Endodermal cell (in vitro differentiated cells): ENCODE measurements at regions not wholly inside any gene's neighbourhood (a gene's known extent, or its start where the extent isn't known, plus 50 kb on each side); places are given as distances from the start of the nearest gene placed in this dataset.
A peak's percentile ranks its signal among the peaks of the same experiment; 100 is the strongest.

ENCODE experiments used
- DNase-seq: peaks from one replicate; pipeline ENCODE4 v3.0.0-alpha.2; 2017
- H3K27ac ChIP-seq: 2 replicates; pipeline ENCODE4 v1.5.1; 2013; ENCODE audit warnings: mild to moderate bottlenecking, low read depth, low read length, moderate library complexity
- H3K27me3 ChIP-seq: 2 replicates; pipeline ENCODE4 v1.6.1; 2013; ENCODE audit warnings: mild to moderate bottlenecking, low read length, moderate library complexity; ENCODE audit not compliant: insufficient read depth, control insufficient read depth, poor library complexity, severe bottlenecking
- H3K36me3 ChIP-seq: 2 replicates; pipeline ENCODE4 v1.7.0; 2013; ENCODE audit warnings: mild to moderate bottlenecking, low read length, moderate library complexity; ENCODE audit not compliant: control insufficient read depth, insufficient read depth
- H3K4me1 ChIP-seq: one replicate; pipeline ENCODE4 v1.7.0; 2013; ENCODE audit warnings: low read length; ENCODE audit not compliant: control insufficient read depth, insufficient read depth
- H3K4me3 ChIP-seq: 2 replicates; pipeline ENCODE4 v1.5.1; 2013; ENCODE audit warnings: mild to moderate bottlenecking, low read length, moderate library complexity
- H3K9ac ChIP-seq: 2 replicates; pipeline ENCODE4 v1.6.1; 2013; ENCODE audit warnings: mild to moderate bottlenecking, low read length, moderate library complexity; ENCODE audit not compliant: poor library complexity, severe bottlenecking; ENCODE audit errors: extremely low read depth
- H3K9me3 ChIP-seq: 2 replicates; pipeline ENCODE4 v1.6.1; 2013; ENCODE audit warnings: mild to moderate bottlenecking, low read length, moderate library complexity; ENCODE audit not compliant: control insufficient read depth
- H3K27ac Mint-ChIP-seq: 2 replicates; pipeline ENCODE4 v1.8.0; 2020; ENCODE audit warnings: mixed read lengths
- H3K27me3 Mint-ChIP-seq: 2 replicates; pipeline ENCODE4 v1.8.0; 2021; ENCODE audit warnings: mild to moderate bottlenecking, mixed read lengths; ENCODE audit not compliant: insufficient read depth
- H3K36me3 Mint-ChIP-seq: 2 replicates; pipeline ENCODE4 v1.8.0; 2020; ENCODE audit warnings: low read depth, mixed read lengths
- H3K4me1 Mint-ChIP-seq: 2 replicates; pipeline ENCODE4 v1.8.0; 2020; ENCODE audit warnings: mixed read lengths
- H3K4me3 Mint-ChIP-seq: 2 replicates; pipeline ENCODE4 v1.8.0; 2020; ENCODE audit warnings: mild to moderate bottlenecking, moderate library complexity, mixed read lengths
- H3K9me3 Mint-ChIP-seq: 2 replicates; pipeline ENCODE4 v1.8.0; 2020; ENCODE audit warnings: mild to moderate bottlenecking, mixed read lengths
- WGBS, 2 experiments: methylation state at CpG; one replicate each; pipeline versions ENCODE4 v1.1.5 to v1.1.7; 2013; ENCODE audit warnings: missing lambda C conversion rate in 2 of 2, mixed read lengths in 1 of 2; ENCODE audit not compliant: insufficient coverage in 1 of 2, insufficient read length in 1 of 2; 5-methylcytosine and 5-hydroxymethylcytosine counted together
- TF ChIP-seq, protein P1 (sequence below): fragments of 200-600 bp; sonication (generic); conservative IDR thresholded peaks from 2 replicates; pipeline ENCODE4 v1.5.0; 2021; ENCODE audit warnings: antibody characterized with exemption, mild to moderate bottlenecking

GRCh38 chr3:55352668-55353067, 134.4 kb downstream of the WNT5A start:
- TF ChIP-seq, protein P1, sequence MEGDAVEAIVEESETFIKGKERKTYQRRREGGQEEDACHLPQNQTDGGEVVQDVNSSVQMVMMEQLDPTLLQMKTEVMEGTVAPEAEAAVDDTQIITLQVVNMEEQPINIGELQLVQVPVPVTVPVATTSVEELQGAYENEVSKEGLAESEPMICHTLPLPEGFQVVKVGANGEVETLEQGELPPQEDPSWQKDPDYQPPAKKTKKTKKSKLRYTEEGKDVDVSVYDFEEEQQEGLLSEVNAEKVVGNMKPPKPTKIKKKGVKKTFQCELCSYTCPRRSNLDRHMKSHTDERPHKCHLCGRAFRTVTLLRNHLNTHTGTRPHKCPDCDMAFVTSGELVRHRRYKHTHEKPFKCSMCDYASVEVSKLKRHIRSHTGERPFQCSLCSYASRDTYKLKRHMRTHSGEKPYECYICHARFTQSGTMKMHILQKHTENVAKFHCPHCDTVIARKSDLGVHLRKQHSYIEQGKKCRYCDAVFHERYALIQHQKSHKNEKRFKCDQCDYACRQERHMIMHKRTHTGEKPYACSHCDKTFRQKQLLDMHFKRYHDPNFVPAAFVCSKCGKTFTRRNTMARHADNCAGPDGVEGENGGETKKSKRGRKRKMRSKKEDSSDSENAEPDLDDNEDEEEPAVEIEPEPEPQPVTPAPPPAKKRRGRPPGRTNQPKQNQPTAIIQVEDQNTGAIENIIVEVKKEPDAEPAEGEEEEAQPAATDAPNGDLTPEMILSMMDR: no peak
- Mint-ChIP-seq H3K27me3 (no peaks in the 10 kb centered on the region), H3K4me3 (no peak overlapping the region), H3K9me3 (no peaks in the 10 kb centered on the region), H3K4me1 (no peaks in the 10 kb centered on the region), H3K36me3 (no peaks in the 10 kb centered on the region), H3K27ac (no peak overlapping the region)
- H3K27me3 ChIP-seq: no peaks in the 10 kb centered on the region
- no peak overlapping the region for H3K27ac ChIP-seq
- no peaks in the 10 kb centered on the region for H3K36me3 ChIP-seq
- DNase-seq: no peak
- H3K4me1 ChIP-seq: no peaks in the 10 kb centered on the region
- no peaks in the 10 kb centered on the region for H3K9me3 ChIP-seq
- H3K4me3 ChIP-seq: no peak overlapping the region
- no peak overlapping the region for H3K9ac ChIP-seq
- 85 to 100% methylated on average over 1 to 2 of the region's 2 CpGs for WGBS, 2 experiments

DNA sequence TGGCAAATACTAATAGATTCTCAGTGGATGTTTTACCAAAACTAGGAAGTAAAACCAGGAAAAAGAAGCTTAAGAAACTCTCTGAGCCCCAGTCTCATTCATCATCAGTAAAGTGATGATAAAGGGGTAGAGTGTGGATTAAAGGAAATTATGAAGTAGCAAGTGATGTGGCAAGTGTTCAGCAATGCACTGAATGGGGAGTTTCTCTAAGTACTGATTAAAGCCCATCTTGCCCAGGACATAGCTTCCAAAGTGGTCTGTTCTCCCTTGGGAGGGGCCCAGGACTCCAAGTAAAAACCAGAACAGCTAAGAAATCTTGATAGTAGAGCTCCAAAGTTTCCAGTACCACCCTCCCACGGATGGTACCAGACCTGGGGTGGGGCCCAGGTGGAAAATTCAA, 137.3 kb downstream of the WNT5A start:
- TF ChIP-seq, protein P1: no peak
- no peaks in the 10 kb centered on the region for H3K27me3 ChIP-seq
- no peaks in the 10 kb centered on the region for H3K4me1 ChIP-seq
- no peaks in the 10 kb centered on the region for H3K36me3 Mint-ChIP-seq
- no peak overlapping the region for H3K27ac ChIP-seq
- 80% methylated on average over 1 of the region's 1 CpG; no CpG with 5 or more reads in 1 of the 2 experiments for WGBS, 2 experiments
- no peak overlapping the region for H3K27ac Mint-ChIP-seq
- H3K9me3 ChIP-seq: no peaks in the 10 kb centered on the region
- DNase-seq: no peak
- no peaks in the 10 kb centered on the region for H3K4me1 Mint-ChIP-seq
- no peak overlapping the region for H3K9ac ChIP-seq
- H3K9me3 Mint-ChIP-seq: peaks cover 3% of the 10 kb centered on the region
- no peaks in the 10 kb centered on the region for H3K36me3 ChIP-seq
- no peak overlapping the region for H3K4me3 Mint-ChIP-seq
- H3K27me3 Mint-ChIP-seq: no peaks in the 10 kb centered on the region
- no peak overlapping the region for H3K4me3 ChIP-seq

GRCh38 chr3:55343486-55344357, 143.4 kb downstream of the WNT5A start:
- Histone ChIP-seq H3K4me3 (no peak overlapping the region), H3K9me3 (no peaks in the 10 kb centered on the region), H3K36me3 (no peaks in the 10 kb centered on the region), H3K27me3 (no peaks in the 10 kb centered on the region), H3K9ac (no peak overlapping the region), H3K27ac (no peak overlapping the region), H3K4me1 (peaks cover 8% of the 10 kb centered on the region)
- H3K4me3 Mint-ChIP-seq: no peak overlapping the region
- TF ChIP-seq, protein P1: no peak
- H3K4me1 Mint-ChIP-seq: peaks cover 14% of the 10 kb centered on the region
- peaks cover 3% of the 10 kb centered on the region for H3K9me3 Mint-ChIP-seq
- peaks cover 4% of the 10 kb centered on the region for H3K27me3 Mint-ChIP-seq
- peak overlapping the region; percentile 31 for H3K27ac Mint-ChIP-seq
- H3K36me3 Mint-ChIP-seq: no peaks in the 10 kb centered on the region
- peak; percentile 68 for DNase-seq
